ENCODE measurements at regions not wholly inside any gene's neighbourhood (a gene's known extent, or its start where the extent isn't known, plus 50 kb on each side); places are given as distances from the start of the nearest gene placed in this dataset.

GRCh38 chr13:39251340-39251739 lies 213.1 kb downstream of the NHLRC3 start:
- TF ChIP-seq POLR2A (IDR thresholded peaks at IDR 0.05) (no peak), CTCF (IDR thresholded peaks at IDR 0.05) (no peak), EP300 (IDR thresholded peaks at IDR 0.05) (no peak)
